Pancreas (tissue), 10 donors: ENCODE measurements at regions not wholly inside any gene's neighbourhood (a gene's known extent, or its start where the extent isn't known, plus 50 kb on each side); places are given as distances from the start of the nearest gene placed in this dataset.

Source experiments
- ATAC-seq, 4 donors: fragments of 200-7000 bp; cut with Tn5 transposase; one replicate each; pipeline versions ENCODE4 v1.8.0 to v1.9.1; 2020; ENCODE audit warnings: mild to moderate bottlenecking in 4 of 4, moderate library complexity in 4 of 4
- DNase-seq, 6 donors: peaks; one replicate each; pipeline ENCODE4 v3.0.0-alpha.2; 2020
- FAIRE-seq: peaks from 2 replicates; lab custom pipeline; 2012; peaks lifted over from hg19 to GRCh38; lab: Jason Lieb, UNC
- H3K27ac ChIP-seq, 4 donors: fragments of 200-600 bp; sonication (generic); 1 replicate in 3 of 4; 2 replicates in 1 of 4; pipeline versions ENCODE4 v1.5.0 to v1.8.0; 2020
- H3K27me3 ChIP-seq, 4 donors: fragments of 200-600 bp; one replicate each; pipeline ENCODE4 v1.8.0; 2021
- H3K36me3 ChIP-seq, 3 donors: fragments of 200-600 bp; sonication (generic) in 1 of 3; one replicate each; pipeline versions ENCODE4 v1.5.0 to v1.8.0; 2020 to 2021
- H3K4me1 ChIP-seq, 3 donors: fragments of 200-600 bp; one replicate each; pipeline ENCODE4 v1.8.0; 2021
- H3K4me3 ChIP-seq, 4 donors: fragments of 200-600 bp; sonication (generic) in 2 of 4; one replicate each; pipeline versions ENCODE4 v1.5.0 to v1.8.0; 2020 to 2021
- H3K9me3 ChIP-seq, 4 donors: fragments of 200-600 bp; one replicate each; pipeline ENCODE4 v1.8.0; 2021
- CTCF ChIP-seq, 4 donors: fragments of 200-600 bp; sonication (generic) in 3 of 4; IDR thresholded peaks; one replicate each; pipeline versions ENCODE4 v1.5.0 to v1.8.0; 2021; ENCODE audit warnings: antibody characterized with exemption in 4 of 4
- WGBS, 2 donors: extraction: QIAGEN DNeasy Blood & Tissue Kit; methylation state at CpG; one replicate each; pipeline ENCODE4 v1.1.7; 2013; 5-methylcytosine and 5-hydroxymethylcytosine counted together
- intact Hi-C, 3 donors: fragments of 100-400 bp; cut with DNase I; formaldehyde crosslinking; loops; one replicate each; pipeline versions ENCODE4 v1.11.1 to v1.14.2; 2022
- donor health status: healthy with polysubstance abuse.
- donor health status: DM: no; HTN: no; CAD: no; lungs with moderate emphysema.
- donor health status: DM: no; HTN: no; CAD: no.
- donor health status: control.
- donor health status: control.
- donor health status: Bipolar disorder and iron deficiency.
- donor health status: DM: yes; HTN: yes; CAD: no.
- donor health status: DM: no; HTN: no; CAD: no.
- donor health status: DM: no; HTN: no; CAD: no.
- donor health status: DM: yes; HTN: yes; CAD: no.

DNA sequence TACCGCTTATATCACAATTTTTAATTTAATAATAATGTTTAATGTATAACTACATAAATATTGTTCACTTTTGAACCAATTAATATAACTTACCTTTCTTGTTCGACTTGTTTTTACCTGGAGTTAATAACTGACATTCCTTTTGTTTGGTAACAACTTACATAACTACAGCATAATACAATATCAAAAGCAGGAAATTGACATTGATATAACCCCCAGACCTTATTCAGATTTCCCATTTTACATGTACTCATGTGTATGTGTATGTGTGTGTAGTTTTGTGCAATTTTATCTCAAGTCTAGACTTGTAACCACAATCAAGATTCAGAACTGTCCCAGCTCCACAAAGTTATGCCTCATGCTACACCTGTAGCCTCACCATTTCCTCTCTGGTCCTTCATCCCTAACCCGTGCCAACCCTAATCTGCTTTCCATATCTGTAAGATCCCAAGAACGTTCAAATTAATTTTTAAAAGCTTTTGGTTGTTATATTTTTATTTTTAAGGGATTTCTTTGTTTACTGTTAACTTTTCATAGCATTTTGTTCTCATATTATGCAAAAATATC is 190.6 kb downstream of the MANEA start:
- no peak overlapping the region for H3K4me3 ChIP-seq
- H3K36me3 ChIP-seq: no peaks in the 10 kb centered on the region
- no peaks in the 10 kb centered on the region for H3K9me3 ChIP-seq
- no peaks in the 10 kb centered on the region for H3K27me3 ChIP-seq
- intact Hi-C loops: no loop called here
- no peak for FAIRE-seq
- TF ChIP-seq CTCF (IDR thresholded peaks at IDR 0.05): no peak
- peaks cover 0 to 17% (median 0%) of the 10 kb centered on the region in 3 donors for H3K4me1 ChIP-seq
- no peak overlapping the region for H3K27ac ChIP-seq
- peak; percentile 20 to 74 (median 53) for ATAC-seq
- 24 to 34% methylated on average over 4 of the region's 4 CpGs for WGBS, 2 donors
- DNase-seq: no peak

DNA sequence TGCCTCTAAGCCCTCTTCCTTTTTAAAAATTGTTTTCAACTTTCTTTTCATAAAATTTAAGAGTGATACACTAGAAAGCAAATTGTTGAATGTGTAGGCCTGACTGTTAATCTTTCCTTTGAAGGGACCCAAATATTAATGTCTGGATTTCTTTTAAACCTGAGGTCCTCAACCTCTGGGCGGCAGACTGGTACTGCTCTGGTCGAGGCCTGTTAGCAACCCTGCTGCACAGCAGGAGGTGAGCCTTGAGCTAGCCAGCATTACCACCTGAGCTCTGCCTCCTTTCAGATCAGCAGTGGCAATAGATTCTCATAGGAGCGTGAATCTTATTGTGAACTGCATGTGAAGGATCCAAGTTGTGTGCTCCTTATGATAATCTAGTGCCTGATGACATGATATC is 191.2 kb downstream of the MANEA start:
- no peaks in the 10 kb centered on the region for H3K9me3 ChIP-seq
- H3K27me3 ChIP-seq: no peaks in the 10 kb centered on the region
- intact Hi-C loops: no loop called here
- ATAC-seq (peak; percentile 66 to 90 (median 76)), DNase-seq (peak in 3 of 6 donors; percentile 11 to 45 (median 23)), FAIRE-seq (no peak)
- WGBS, 2 donors: 46 to 56% methylated on average over 3 of the region's 3 CpGs
- TF ChIP-seq CTCF (IDR thresholded peaks at IDR 0.05): no peak
- no peaks in the 10 kb centered on the region for H3K36me3 ChIP-seq
- H3K4me3 ChIP-seq: no peak overlapping the region
- H3K4me1 ChIP-seq: peaks cover 0 to 17% (median 0%) of the 10 kb centered on the region in 3 donors
- H3K27ac ChIP-seq: no peak overlapping the region

DNA sequence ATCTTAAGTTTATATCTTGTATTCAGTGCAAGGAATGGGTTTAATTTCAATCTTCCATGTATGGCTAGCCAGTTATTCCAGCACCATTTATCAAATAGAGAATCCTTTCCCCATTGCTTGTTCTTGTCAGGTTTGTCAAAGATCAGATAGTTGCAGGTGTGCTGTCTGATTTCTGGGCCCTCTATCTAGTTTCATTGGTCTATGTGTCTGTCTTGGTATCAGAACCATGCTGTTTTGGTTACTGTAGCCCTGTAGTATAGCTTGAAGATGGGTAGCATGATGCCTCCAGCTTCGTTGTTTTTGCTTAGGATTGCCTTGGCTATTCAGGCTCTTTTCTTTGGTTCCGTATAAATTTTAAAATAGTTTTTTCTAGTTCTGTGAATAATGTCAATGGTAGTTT is 200.0 kb downstream of the MANEA start:
- no peaks in the 10 kb centered on the region for H3K27me3 ChIP-seq
- no peaks in the 10 kb centered on the region for H3K9me3 ChIP-seq
- no peak overlapping the region for H3K4me3 ChIP-seq
- peaks cover 0 to 12% (median 5%) of the 10 kb centered on the region in 3 donors for H3K4me1 ChIP-seq
- WGBS, 2 donors: 92 to 95% methylated on average over 2 of the region's 2 CpGs
- no peak for DNase-seq
- H3K27ac ChIP-seq: no peak overlapping the region
- no peak for FAIRE-seq
- no peaks in the 10 kb centered on the region for H3K36me3 ChIP-seq
- intact Hi-C loops: no loop called here
- no peak for ATAC-seq
- no peak for TF ChIP-seq CTCF (IDR thresholded peaks at IDR 0.05)

DNA sequence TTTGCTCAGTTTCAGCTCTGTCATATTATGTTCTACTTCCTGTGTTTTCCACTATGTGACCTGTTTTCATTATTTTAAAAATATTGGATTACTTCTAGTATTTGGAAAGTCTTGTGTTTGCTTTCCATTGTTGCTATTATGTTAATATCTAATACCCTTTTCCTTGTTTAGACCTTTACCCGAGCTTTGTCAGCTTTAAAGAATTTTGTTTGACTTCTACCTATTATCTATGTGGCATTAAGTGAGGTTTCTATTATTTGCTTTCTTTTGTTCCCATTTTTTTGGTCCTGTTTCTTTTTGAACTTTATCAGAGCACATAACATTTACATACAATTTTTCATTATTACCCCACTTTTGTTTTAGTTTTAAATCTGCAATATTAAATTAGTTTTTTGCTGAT is 202.7 kb downstream of the MANEA start:
- H3K36me3 ChIP-seq: no peaks in the 10 kb centered on the region
- TF ChIP-seq CTCF (IDR thresholded peaks at IDR 0.05): no peak
- no peak for DNase-seq
- H3K4me1 ChIP-seq: peaks cover 0 to 12% (median 5%) of the 10 kb centered on the region in 3 donors
- H3K27me3 ChIP-seq: no peaks in the 10 kb centered on the region
- intact Hi-C loops: no loop called here
- H3K27ac ChIP-seq: no peak overlapping the region
- ATAC-seq: peak in 1 of 4 donors; percentile 68
- no peak for FAIRE-seq
- no peaks in the 10 kb centered on the region for H3K9me3 ChIP-seq
- WGBS, 2 donors: 13 to 15% methylated on average over 1 of the region's 1 CpG
- H3K4me3 ChIP-seq: no peak overlapping the region

- DNase-seq: no peak
- no peak overlapping the region for H3K4me3 ChIP-seq
- intact Hi-C loops: no loop called here
- FAIRE-seq: no peak
- H3K36me3 ChIP-seq: no peaks in the 10 kb centered on the region
- no peak for ATAC-seq
- no peaks in the 10 kb centered on the region for H3K9me3 ChIP-seq
- no peak for TF ChIP-seq CTCF (IDR thresholded peaks at IDR 0.05)
- H3K4me1 ChIP-seq: peaks cover 0 to 12% (median 5%) of the 10 kb centered on the region in 3 donors
- H3K27me3 ChIP-seq: no peaks in the 10 kb centered on the region
- H3K27ac ChIP-seq: no peak overlapping the region
Measured at GRCh38 chr6:95784019-95784418, 206.7 kb downstream of the MANEA start.
